Astrocyte (in vitro differentiated cells and primary cell): ENCODE measurements at regions not wholly inside any gene's neighbourhood (a gene's known extent, or its start where the extent isn't known, plus 50 kb on each side); places are given as distances from the start of the nearest gene placed in this dataset.

Source experiments
- DNase-seq: peaks from one replicate; pipeline ENCODE4 v3.0.0-alpha.2; 2010; ENCODE audit warnings: low read depth
- FAIRE-seq: peaks from 2 replicates; lab custom pipeline; 2011; peaks lifted over from hg19 to GRCh38; lab: Jason Lieb, UNC
- H2AFZ ChIP-seq: 2 replicates; pipeline ENCODE4 v1.6.0; 2012; ENCODE audit warnings: low read depth, low read length, inconsistent platforms
- H3K27ac ChIP-seq: 2 replicates; pipeline ENCODE4 v1.5.1; 2011; ENCODE audit warnings: low read depth, low read length, inconsistent platforms
- H3K27me3 ChIP-seq: 2 replicates; pipeline ENCODE4 v1.6.0; 2011; ENCODE audit warnings: low read length, inconsistent platforms; ENCODE audit not compliant: insufficient read depth
- H3K36me3 ChIP-seq: 2 replicates; pipeline ENCODE4 v1.5.1; 2011; ENCODE audit warnings: low read length, inconsistent platforms; ENCODE audit not compliant: insufficient read depth
- H3K4me1 ChIP-seq: 2 replicates; pipeline ENCODE4 v1.5.1; 2011; ENCODE audit warnings: low read length, inconsistent platforms; ENCODE audit not compliant: insufficient read depth
- H3K4me2 ChIP-seq: 2 replicates; pipeline ENCODE4 v1.6.0; 2012; ENCODE audit warnings: low read length, inconsistent platforms
- H3K4me3 ChIP-seq: 2 replicates; pipeline ENCODE4 v1.5.1; 2011; ENCODE audit warnings: low read depth, mild to moderate bottlenecking, low read length, inconsistent platforms; ENCODE audit not compliant: insufficient read depth
- H3K79me2 ChIP-seq: 2 replicates; pipeline ENCODE4 v1.6.0; 2012; ENCODE audit warnings: mild to moderate bottlenecking, low read length, inconsistent platforms; ENCODE audit not compliant: insufficient read depth
- H3K9ac ChIP-seq: 2 replicates; pipeline ENCODE4 v1.6.0; 2012; ENCODE audit warnings: mild to moderate bottlenecking, low read length, inconsistent platforms
- H3K9me3 ChIP-seq: 2 replicates; pipeline ENCODE4 v1.5.1; 2012; ENCODE audit warnings: low read depth, mild to moderate bottlenecking, low read length, inconsistent platforms; ENCODE audit not compliant: insufficient read depth
- H4K20me1 ChIP-seq: 2 replicates; pipeline ENCODE4 v1.6.0; 2012; ENCODE audit warnings: low read length, inconsistent platforms; ENCODE audit not compliant: insufficient read depth
- H3K27ac Mint-ChIP-seq: one replicate; pipeline ENCODE4 v1.8.0; 2021; ENCODE audit warnings: mild to moderate bottlenecking, mixed read lengths; ENCODE audit not compliant: unreplicated experiment
- H3K27me3 Mint-ChIP-seq: one replicate; pipeline ENCODE4 v1.8.0; 2021; ENCODE audit warnings: low read depth, mixed read lengths; ENCODE audit not compliant: unreplicated experiment
- H3K36me3 Mint-ChIP-seq: one replicate; pipeline ENCODE4 v1.8.0; 2021; ENCODE audit warnings: low read depth, mixed read lengths; ENCODE audit not compliant: unreplicated experiment
- H3K4me1 Mint-ChIP-seq: one replicate; pipeline ENCODE4 v1.8.0; 2021; ENCODE audit warnings: low read depth, mixed read lengths; ENCODE audit not compliant: unreplicated experiment
- H3K4me3 Mint-ChIP-seq: one replicate; pipeline ENCODE4 v1.8.0; 2021; ENCODE audit warnings: mild to moderate bottlenecking, moderate library complexity, mixed read lengths; ENCODE audit not compliant: unreplicated experiment
- H3K9me3 Mint-ChIP-seq: one replicate; pipeline ENCODE4 v1.8.0; 2021; ENCODE audit warnings: mild to moderate bottlenecking, mixed read lengths; ENCODE audit not compliant: unreplicated experiment
- EZH2 ChIP-seq: IDR thresholded peaks from 2 replicates; pipeline ENCODE4 v1.6.1; 2012; ENCODE audit warnings: mild to moderate bottlenecking, low read length, inconsistent platforms; ENCODE audit not compliant: insufficient read depth
- TF ChIP-seq, protein P1 (sequence below): IDR thresholded peaks from 2 replicates; pipeline ENCODE4 v1.5.1; 2011; ENCODE audit warnings: low read depth, mild to moderate bottlenecking, inconsistent platforms, low read length, moderate library complexity; ENCODE audit not compliant: insufficient read depth

DNA sequence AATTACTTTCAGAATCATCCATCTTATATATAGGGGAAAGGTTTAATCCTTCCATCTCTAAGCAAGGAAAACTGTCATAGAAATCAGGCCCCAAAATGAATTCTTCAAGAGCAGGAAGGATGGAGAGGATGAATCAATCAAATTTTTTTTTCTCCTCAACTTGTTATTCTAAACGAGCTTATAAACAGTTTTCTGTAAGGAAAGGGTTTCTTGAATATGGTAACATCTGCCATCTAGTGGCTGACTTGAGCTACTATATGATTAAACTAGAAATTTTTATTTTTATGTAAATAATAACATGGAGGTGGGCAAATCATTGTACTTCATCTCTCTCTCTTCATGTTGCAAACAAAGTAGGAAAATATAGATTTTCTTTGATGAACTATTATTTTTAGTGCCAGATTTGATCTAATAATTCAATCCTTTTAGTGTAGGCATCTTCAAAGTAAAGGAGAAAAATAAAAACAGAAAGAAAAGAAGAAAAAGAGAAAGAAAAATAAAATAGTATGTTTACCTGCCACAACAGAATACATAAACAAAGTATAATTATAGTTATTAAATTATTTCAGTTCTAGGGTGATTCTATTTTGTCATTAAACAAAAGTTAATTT lies 146.6 kb downstream of the SERPINI1 start:
- Mint-ChIP-seq H3K27ac (no peak overlapping the region), H3K4me3 (no peak overlapping the region), H3K27me3 (no peaks in the 10 kb centered on the region), H3K4me1 (no peaks in the 10 kb centered on the region), H3K9me3 (peaks cover 2% of the 10 kb centered on the region), H3K36me3 (no peaks in the 10 kb centered on the region)
- peak overlapping the region; percentile 50 for H3K4me2 ChIP-seq
- H3K27me3 ChIP-seq = peaks cover 13% of the 10 kb centered on the region
- no peaks in the 10 kb centered on the region for H3K9me3 ChIP-seq
- no peaks in the 10 kb centered on the region for H3K36me3 ChIP-seq
- TF ChIP-seq, protein P1, sequence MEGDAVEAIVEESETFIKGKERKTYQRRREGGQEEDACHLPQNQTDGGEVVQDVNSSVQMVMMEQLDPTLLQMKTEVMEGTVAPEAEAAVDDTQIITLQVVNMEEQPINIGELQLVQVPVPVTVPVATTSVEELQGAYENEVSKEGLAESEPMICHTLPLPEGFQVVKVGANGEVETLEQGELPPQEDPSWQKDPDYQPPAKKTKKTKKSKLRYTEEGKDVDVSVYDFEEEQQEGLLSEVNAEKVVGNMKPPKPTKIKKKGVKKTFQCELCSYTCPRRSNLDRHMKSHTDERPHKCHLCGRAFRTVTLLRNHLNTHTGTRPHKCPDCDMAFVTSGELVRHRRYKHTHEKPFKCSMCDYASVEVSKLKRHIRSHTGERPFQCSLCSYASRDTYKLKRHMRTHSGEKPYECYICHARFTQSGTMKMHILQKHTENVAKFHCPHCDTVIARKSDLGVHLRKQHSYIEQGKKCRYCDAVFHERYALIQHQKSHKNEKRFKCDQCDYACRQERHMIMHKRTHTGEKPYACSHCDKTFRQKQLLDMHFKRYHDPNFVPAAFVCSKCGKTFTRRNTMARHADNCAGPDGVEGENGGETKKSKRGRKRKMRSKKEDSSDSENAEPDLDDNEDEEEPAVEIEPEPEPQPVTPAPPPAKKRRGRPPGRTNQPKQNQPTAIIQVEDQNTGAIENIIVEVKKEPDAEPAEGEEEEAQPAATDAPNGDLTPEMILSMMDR = peak; percentile 56
- TF ChIP-seq EZH2 = no peak
- DNase-seq (peak; percentile 35), FAIRE-seq (no peak)
- H2AFZ ChIP-seq = no peak overlapping the region
- H3K79me2 ChIP-seq = no peaks in the 10 kb centered on the region
- H3K27ac ChIP-seq = no peak overlapping the region
- H3K4me3 ChIP-seq = no peak overlapping the region
- H4K20me1 ChIP-seq = no peaks in the 10 kb centered on the region
- H3K4me1 ChIP-seq = no peaks in the 10 kb centered on the region
- no peak overlapping the region for H3K9ac ChIP-seq

DNA sequence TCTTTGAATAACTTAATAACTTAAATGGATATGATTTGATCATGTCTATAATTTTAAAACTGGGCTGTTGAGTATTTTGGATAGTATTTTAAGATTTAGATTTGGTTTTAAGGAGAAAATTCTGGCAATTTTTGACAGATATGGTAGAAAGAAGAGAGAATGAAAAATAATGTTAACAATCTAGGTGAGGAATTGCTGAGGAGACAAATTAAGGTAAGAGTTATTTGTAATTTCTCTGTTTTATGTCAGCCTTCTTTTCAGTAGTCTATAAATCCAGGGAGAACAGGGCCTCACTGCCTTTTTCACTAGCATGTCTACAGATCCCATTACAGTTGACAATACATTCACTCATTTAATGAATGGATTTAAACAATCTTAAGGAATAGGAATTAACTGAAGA lies 144.7 kb downstream of the SERPINI1 start:
- H3K9me3 Mint-ChIP-seq = no peaks in the 10 kb centered on the region
- no peak overlapping the region for H3K4me3 Mint-ChIP-seq
- H4K20me1 ChIP-seq = no peaks in the 10 kb centered on the region
- H3K9ac ChIP-seq = no peak overlapping the region
- no peak overlapping the region for H3K4me2 ChIP-seq
- H3K27me3 ChIP-seq = peaks cover 10% of the 10 kb centered on the region
- no peaks in the 10 kb centered on the region for H3K9me3 ChIP-seq
- FAIRE-seq (no peak), DNase-seq (no peak)
- no peak overlapping the region for H3K27ac Mint-ChIP-seq
- no peak for TF ChIP-seq EZH2
- TF ChIP-seq, protein P1 = no peak
- H3K36me3 ChIP-seq = no peaks in the 10 kb centered on the region
- H3K27me3 Mint-ChIP-seq = no peaks in the 10 kb centered on the region
- no peak overlapping the region for H2AFZ ChIP-seq
- H3K36me3 Mint-ChIP-seq = no peaks in the 10 kb centered on the region
- H3K79me2 ChIP-seq = no peaks in the 10 kb centered on the region
- H3K4me1 ChIP-seq = peaks cover 6% of the 10 kb centered on the region
- H3K4me3 ChIP-seq = no peak overlapping the region
- no peak overlapping the region for H3K27ac ChIP-seq
- peaks cover 1% of the 10 kb centered on the region for H3K4me1 Mint-ChIP-seq

DNA sequence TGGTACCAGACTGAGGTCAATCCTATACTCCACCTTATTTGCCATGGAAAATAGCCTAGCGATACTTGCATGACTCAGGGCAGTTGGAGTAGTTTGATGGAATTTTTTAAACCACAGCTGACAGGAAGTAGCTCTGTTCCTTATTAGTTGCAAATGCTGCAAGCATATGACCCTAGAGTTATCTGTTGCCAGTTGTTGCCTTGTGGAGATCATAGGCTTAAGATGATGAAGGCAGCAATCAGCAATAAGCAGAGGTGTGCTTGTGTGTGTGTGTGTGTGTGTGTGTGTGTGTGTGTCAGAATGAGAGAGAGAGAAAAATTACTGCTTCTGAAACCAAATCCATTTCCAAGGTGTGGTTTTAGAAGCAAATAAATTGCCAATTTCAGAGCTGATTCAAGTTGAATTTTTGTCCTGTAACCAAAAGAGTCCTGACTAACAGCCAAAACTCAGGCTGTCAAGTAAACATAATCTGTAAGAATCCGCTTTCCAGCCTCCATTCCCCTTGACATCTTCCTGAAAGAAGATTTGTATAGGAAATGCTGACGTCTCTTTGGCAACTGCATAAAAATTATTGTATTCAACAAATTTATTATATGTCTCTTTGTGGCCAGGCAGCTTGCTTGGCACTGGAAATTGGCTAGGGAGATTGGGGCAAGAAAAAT lies 141.2 kb downstream of the SERPINI1 start:
- DNase-seq = peak; percentile 91
- H3K4me1 ChIP-seq = peaks cover 6% of the 10 kb centered on the region
- no peaks in the 10 kb centered on the region for H3K79me2 ChIP-seq
- no peaks in the 10 kb centered on the region for H4K20me1 ChIP-seq
- no peaks in the 10 kb centered on the region for H3K27me3 ChIP-seq
- no peaks in the 10 kb centered on the region for H3K9me3 ChIP-seq
- no peaks in the 10 kb centered on the region for H3K36me3 ChIP-seq
- Mint-ChIP-seq H3K4me1 (peaks cover 1% of the 10 kb centered on the region), H3K4me3 (no peak overlapping the region), H3K27ac (no peak overlapping the region), H3K9me3 (no peaks in the 10 kb centered on the region), H3K27me3 (no peaks in the 10 kb centered on the region), H3K36me3 (no peaks in the 10 kb centered on the region)
- no peak overlapping the region for H3K9ac ChIP-seq
- FAIRE-seq = peak; percentile 68
- TF ChIP-seq, protein P1 = no peak
- no peak for TF ChIP-seq EZH2
- no peak overlapping the region for H3K27ac ChIP-seq
- peak overlapping the region; percentile 49 for H3K4me2 ChIP-seq
- peak overlapping the region; percentile 5 for H2AFZ ChIP-seq
- H3K4me3 ChIP-seq = no peak overlapping the region
